ENCODE measurements at regions not wholly inside any gene's neighbourhood (a gene's known extent, or its start where the extent isn't known, plus 50 kb on each side); places are given as distances from the start of the nearest gene placed in this dataset.

DNA sequence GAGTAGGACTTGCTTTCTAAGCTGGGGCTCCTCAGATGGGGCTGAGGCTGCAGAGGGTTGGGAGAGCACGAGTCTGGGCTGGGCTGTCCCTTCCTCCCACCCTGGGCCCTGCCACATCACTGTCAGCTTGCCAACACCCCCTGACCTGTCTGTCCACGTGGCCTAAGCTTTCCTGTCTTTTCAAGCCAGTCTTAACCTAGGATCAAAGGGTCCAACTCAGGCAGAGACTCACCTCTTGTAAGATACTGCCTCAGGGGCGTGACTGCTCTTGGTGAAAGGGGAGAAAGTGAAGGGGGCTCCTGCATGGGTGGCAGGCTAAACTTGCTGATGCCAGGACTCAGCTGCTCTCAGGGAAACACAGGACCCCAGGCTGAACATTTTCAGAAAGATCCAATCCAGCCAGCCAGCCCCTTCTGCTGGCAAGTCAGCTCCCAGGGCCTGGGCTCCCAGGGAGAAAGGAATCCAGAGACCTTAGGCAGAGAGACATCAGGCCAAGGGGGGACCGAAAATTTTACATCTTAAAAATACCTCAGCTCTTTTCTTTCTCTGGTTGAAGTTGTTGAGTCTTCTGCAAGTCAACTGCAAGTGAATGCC lies 144.2 kb upstream of the ID2 start:
- intact Hi-C loops (cut with DNase I): no loop called here
- DNase-seq (ENCODE audit: low spot score): no peak

- intact Hi-C loops (cut with DNase I): no loop called here
Measured at GRCh38 chr2:8538531-8538930, 143.3 kb upstream of the ID2 start.

GRCh38 chr2:8538931-8539621 lies 142.8 kb upstream of the ID2 start:
- intact Hi-C loops (cut with DNase I): no loop called here
- no peak for DNase-seq (ENCODE audit: low spot score)

More at GRCh38 chr2:8538531-8538930, 143.3 kb upstream of the ID2 start:
- DNase-seq (ENCODE audit: low spot score): no peak

DNA sequence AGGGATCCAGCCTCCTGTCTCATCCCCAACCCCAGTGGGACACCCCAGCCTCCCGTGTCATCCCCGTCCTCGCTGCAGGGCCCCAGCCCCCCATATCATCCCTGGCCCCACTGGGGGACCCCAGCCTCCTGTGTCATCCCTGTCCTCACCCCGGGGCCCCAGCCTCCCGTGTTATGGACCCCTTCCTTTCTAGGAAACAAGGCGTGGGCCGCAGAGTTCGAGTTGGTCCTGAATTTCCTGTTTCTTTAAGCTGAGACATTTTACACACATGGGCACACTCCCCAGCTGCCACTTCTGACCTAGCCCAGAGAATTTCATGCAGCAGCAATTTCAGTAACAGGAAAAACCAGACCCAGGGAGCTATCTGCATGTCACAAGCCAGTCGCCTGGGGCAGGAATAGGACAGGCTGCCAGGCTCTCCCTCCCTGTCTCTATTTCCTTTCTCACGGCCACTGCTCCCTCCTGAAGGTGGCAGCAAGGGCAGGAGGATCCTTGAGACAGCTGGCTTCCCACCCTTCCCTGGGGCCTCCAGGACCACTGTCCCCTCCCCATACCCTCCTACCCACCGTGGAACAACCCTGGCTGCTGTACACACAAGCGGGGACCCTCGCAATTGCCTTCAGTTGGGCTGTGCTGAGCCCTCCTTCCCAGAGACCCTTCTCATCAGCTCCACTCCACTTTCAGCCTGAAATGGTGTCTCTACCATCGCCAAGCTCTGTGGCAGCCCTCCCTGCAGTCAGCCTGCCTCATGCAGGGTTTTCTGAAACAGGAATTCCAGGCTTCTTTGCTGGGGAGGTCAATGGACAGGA lies 141.9 kb upstream of the ID2 start:
- intact Hi-C loops (cut with DNase I): no loop called here
- no peak for DNase-seq (ENCODE audit: low spot score)

GRCh38 chr2:8540552-8541055 lies 141.3 kb upstream of the ID2 start:
- intact Hi-C loops (cut with DNase I): no loop called here
- no peak for DNase-seq (ENCODE audit: low spot score)

GRCh38 chr2:8541223-8541622 lies 140.6 kb upstream of the ID2 start:
- intact Hi-C loops (cut with DNase I): no loop called here
- DNase-seq (ENCODE audit: low spot score): no peak

DNA sequence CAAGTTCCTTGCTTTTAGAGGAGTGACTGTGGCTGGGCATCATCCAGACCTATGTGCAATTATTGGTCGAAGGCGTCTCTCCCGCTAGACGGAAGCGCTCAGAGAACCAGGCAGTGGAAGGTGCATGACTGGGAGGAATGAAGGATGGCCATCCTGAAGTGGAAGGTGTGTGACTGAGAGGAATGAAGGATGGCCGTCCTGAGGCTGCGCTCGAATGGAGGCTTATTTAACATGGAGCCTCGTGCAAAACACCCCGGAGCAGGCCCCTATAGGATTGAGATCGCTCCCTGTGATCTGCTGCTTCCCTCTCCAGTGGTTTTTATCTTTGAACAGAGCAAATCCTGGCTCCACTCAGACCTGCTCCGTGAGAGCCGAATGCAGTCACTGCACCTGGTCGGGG lies 140.2 kb upstream of the ID2 start:
- intact Hi-C loops (cut with DNase I): no loop called here
- no peak for DNase-seq (ENCODE audit: low spot score)

DNA sequence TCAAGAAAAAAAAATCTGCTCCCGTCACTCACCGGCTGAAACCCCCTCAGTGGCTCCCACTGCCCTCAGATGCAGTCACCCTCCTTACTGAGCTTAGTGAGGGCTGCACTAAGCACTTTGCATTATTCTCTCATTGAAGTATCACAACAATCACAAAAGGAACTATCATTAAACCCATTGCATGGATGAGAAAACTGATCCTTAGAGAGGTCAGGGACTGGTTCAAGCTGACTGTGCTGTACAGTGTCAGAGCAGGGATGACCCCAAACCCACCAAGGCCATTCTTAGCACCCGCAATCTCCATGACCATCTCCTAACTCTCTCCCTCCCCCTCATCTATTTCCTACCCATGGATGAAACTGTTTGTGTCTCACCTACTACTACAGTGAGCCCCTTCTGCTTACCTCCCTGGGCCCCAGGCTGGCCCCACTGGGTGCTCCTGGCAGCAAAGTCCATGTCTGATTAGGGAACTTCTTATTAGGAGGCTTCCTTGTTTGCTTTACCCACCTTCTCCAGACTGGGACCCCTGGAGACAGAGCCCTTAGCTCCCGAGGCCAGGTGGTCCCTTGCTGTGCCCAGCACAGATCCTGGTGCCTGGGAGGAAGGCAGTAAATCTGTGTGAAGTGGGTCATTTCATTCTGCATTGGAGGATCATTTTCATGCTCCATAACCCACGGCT lies 139.3 kb upstream of the ID2 start:
- intact Hi-C loops (cut with DNase I): no loop called here
- no peak for DNase-seq (ENCODE audit: low spot score)

DNA sequence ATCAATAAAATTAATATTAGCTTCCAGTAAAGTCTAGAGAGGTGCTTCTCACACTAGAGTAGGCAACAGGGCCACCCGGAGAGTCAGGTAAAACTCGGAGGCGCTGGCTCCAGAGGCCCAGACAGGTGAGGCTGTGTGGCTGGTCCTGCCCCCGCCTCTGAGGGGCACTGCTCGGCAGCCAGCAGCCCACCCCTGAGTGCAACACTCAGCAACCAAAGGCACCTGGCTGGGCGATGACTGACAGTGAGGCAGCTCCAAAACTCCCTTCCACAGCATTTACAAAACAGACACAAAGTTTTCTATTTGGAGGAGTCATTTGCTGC lies 138.8 kb upstream of the ID2 start:
- intact Hi-C loops (cut with DNase I): no loop called here
- no peak for DNase-seq (ENCODE audit: low spot score)

GRCh38 chr2:8543383-8544170 lies 138.3 kb upstream of the ID2 start:
- peak; percentile 72 for DNase-seq (ENCODE audit: low spot score)
- intact Hi-C loops (cut with DNase I): loop anchor here (2.0 kb wide), 1 partner anchor 135 kb away; no protein-coding TSS in a partner anchor

- intact Hi-C loops (cut with DNase I): loop anchor here (2.0 kb wide), 1 partner anchor 135 kb away; no protein-coding TSS in a partner anchor
- no peak for DNase-seq (ENCODE audit: low spot score)
Measured at GRCh38 chr2:8544171-8544785, 137.6 kb upstream of the ID2 start.

DNA sequence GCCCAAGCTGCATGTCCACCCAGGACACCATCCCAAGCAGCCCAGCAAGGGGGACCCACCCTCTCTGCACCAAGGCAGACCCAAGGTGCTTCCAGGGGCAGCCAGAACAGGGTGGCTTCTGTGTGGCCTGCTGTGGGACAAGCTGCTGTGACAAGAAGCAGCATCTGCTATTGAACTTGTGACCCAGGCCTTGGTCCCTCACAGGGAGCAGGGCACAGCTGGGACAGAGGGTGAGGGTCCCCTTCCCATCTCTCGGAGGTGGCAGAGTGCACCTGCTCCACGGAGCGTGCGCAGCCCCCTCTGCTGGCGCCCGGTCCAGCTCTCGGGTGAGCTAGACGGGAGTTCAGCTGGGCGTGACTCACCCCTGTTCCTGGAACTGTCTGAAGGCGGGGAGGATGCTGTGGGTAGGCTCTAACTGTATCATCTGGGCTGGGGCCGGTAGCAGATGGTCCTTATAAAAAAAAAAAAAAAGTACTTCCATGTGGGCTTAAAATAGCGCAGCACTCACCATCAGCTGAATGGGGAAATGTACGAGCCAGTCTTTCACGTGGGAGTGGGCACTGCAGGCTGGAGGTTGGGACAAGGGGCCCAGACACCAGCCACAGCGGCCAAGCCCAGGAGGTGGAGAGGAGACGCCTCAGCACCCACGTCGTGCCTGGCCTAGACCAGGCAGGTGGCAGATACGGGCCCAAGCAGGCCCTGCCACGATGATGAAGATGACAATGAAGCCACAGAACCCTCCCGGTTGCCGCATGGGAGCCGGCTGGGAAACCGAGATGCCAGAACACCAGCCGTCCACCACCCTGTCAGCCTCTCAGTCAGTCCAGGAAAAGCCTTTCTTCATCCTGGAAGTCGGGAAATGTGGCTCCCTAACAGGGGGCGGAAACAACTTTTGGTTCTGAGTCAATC lies 136.8 kb upstream of the ID2 start:
- peak; percentile 91 for DNase-seq (ENCODE audit: low spot score)
- intact Hi-C loops (cut with DNase I): loop anchor here (2.0 kb wide), 1 partner anchor 134 kb away; no protein-coding TSS in a partner anchor

GRCh38 chr2:8545695-8546611 lies 135.9 kb upstream of the ID2 start:
- intact Hi-C loops (cut with DNase I): loop anchor here (2.0 kb wide), 1 partner anchor 133 kb away; no protein-coding TSS in a partner anchor

GRCh38 chr2:8546612-8547283 lies 135.1 kb upstream of the ID2 start:
- no peak for DNase-seq (ENCODE audit: low spot score)

More at GRCh38 chr2:8545695-8546611, 135.9 kb upstream of the ID2 start:
- DNase-seq (ENCODE audit: low spot score): no peak

DNA sequence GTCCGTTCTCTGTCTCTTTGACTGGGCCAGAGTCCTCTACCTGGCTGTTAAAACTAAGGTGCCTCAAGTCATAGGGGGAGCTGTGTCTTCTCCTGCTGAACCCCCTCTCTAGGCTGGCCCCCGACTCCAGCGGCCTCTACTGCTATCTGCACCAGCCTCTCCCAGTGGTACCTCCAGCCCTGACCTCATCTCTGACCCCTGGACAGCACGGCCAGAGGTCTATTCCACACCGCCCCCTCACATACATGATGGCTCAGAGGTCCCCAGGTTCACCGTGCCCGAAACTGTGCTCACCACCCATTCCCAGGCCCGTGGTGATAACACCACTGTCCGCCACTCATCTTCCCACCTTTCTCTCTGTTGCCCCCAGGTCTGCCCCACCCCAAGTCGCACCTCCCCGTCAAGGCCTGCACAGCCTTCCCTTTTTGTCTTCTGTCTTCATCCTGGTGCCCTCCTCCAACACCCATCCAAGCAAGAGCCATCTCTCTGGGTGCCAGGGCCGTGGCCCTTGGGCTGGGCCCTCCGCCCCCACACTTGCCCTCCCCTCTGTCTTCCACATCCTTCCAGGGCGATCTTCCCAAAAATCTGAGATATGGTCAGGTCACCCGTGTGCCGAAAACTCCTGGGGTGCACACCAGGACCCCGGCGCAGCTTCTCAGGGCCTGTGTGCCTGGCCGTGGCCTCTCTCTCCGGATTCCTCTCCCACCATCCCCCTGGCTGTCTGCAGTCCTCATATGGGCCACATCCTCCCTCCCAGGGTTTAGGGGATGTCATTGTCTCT lies 134.4 kb upstream of the ID2 start:
- no peak for DNase-seq (ENCODE audit: low spot score)

More at GRCh38 chr2:8546612-8547283, 135.1 kb upstream of the ID2 start:
- intact Hi-C loops (cut with DNase I): no loop called here

More for the DNA sequence above, 134.4 kb upstream of the ID2 start:
- intact Hi-C loops (cut with DNase I): no loop called here

Data from cardiac septum (tissue), 1 donor.